HG03025 (cell line): ENCODE measurements at regions not wholly inside any gene's neighbourhood (a gene's known extent, or its start where the extent isn't known, plus 50 kb on each side); places are given as distances from the start of the nearest gene placed in this dataset.
"Not testable (repeated sequence)": the region's sequence is repeated elsewhere in the genome, so short reads cannot be mapped to it uniquely, and the experiment has no call there.

Source experiments
- ATAC-seq: cut with Tn5 transposase; IDR thresholded peaks from one replicate; pipeline ENCODE4 v1.9.1; 2021; ENCODE audit warnings: mild to moderate bottlenecking, moderate library complexity; ENCODE audit not compliant: unreplicated experiment, low FRiP score

GRCh38 chr5:101673120-101673519 lies 623.0 kb downstream of the SLCO4C1 start:
- no peak for ATAC-seq

- no peak for ATAC-seq
Measured at GRCh38 chr5:101664071-101664791, 631.9 kb downstream of the SLCO4C1 start.

- ATAC-seq, result no peak
Measured at GRCh38 chr5:101663543-101663942, 632.5 kb downstream of the SLCO4C1 start.

GRCh38 chr5:101662263-101662662 lies 633.8 kb downstream of the SLCO4C1 start:
- no peak for ATAC-seq

- no peak for ATAC-seq
Measured at GRCh38 chr5:101658433-101658832, 637.7 kb downstream of the SLCO4C1 start.

- no peak for ATAC-seq
Measured at GRCh38 chr5:101653996-101654395, 642.1 kb downstream of the SLCO4C1 start.

- ATAC-seq, result no peak
Measured at GRCh38 chr5:101647861-101648260, 648.2 kb downstream of the SLCO4C1 start.

GRCh38 chr5:101643794-101644193 lies 652.3 kb downstream of the SLCO4C1 start:
- no peak for ATAC-seq

GRCh38 chr5:101637599-101637998 lies 658.5 kb downstream of the SLCO4C1 start:
- no peak for ATAC-seq

GRCh38 chr5:101627770-101628169 lies 668.3 kb downstream of the SLCO4C1 start:
- not testable (repeated sequence) for ATAC-seq

GRCh38 chr5:101626572-101626971 lies 669.5 kb downstream of the SLCO4C1 start:
- ATAC-seq, result no peak

- ATAC-seq, result no peak
Measured at GRCh38 chr5:101611039-101611438, 685.0 kb downstream of the SLCO4C1 start.

GRCh38 chr5:101608322-101608721 lies 687.8 kb downstream of the SLCO4C1 start:
- ATAC-seq, result no peak

GRCh38 chr5:101605700-101606099 lies 690.4 kb downstream of the SLCO4C1 start:
- ATAC-seq, result peak; percentile 81

- ATAC-seq, result no peak
Measured at GRCh38 chr5:101600614-101601013, 695.5 kb downstream of the SLCO4C1 start.

GRCh38 chr5:101590384-101590783 lies 687.3 kb upstream of the ST8SIA4 start:
- ATAC-seq, result no peak

GRCh38 chr5:101585366-101585765 lies 682.3 kb upstream of the ST8SIA4 start:
- no peak for ATAC-seq

- ATAC-seq, result no peak
Measured at GRCh38 chr5:101580591-101580990, 677.5 kb upstream of the ST8SIA4 start.

GRCh38 chr5:101574017-101574416 lies 670.9 kb upstream of the ST8SIA4 start:
- no peak for ATAC-seq

- no peak for ATAC-seq
Measured at GRCh38 chr5:101561018-101561417, 657.9 kb upstream of the ST8SIA4 start.

- ATAC-seq, result no peak
Measured at GRCh38 chr5:101543780-101544179, 640.7 kb upstream of the ST8SIA4 start.

- ATAC-seq, result no peak
Measured at GRCh38 chr5:101539315-101539714, 636.2 kb upstream of the ST8SIA4 start.

GRCh38 chr5:101535626-101536025 lies 632.5 kb upstream of the ST8SIA4 start:
- no peak for ATAC-seq
